ENCODE measurements at regions not wholly inside any gene's neighbourhood (a gene's known extent, or its start where the extent isn't known, plus 50 kb on each side); places are given as distances from the start of the nearest gene placed in this dataset.

DNA sequence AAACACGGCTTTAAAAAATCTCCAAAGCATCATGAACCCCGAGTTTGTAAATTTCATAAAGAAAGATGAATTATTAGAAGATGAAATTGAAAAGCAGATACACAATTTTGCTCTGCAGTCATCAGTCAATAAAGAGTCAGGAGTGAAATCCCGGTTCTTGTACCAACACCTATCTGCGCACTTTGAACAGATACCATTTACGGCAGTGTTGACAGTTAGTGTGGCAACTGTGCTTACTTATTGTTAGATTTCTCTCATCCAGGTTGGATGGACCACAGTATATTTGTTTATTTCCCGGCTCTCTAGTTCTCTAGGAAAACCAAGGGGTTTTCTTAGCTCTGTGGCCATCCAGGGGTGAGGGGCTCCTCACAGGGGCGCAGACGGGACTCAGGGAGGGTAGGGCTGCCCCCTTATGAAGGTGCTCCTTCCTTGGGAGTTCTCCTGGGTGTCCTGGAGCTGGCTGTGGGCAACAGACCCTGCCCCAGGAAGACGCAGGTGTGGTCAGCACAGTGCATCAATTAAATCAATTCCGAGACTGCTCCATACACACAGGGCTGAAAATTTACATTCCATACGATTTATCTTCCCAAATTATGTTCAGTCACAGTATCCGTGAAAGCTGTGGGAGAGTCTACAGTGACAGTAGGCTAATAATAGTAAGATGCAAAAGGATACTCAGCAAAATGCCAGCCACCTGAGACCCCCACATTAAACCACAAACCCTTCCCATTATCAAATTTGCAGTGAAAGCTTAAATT lies 107.0 kb upstream of the C1QTNF9B start:
- TF ChIP-seq, protein P1, sequence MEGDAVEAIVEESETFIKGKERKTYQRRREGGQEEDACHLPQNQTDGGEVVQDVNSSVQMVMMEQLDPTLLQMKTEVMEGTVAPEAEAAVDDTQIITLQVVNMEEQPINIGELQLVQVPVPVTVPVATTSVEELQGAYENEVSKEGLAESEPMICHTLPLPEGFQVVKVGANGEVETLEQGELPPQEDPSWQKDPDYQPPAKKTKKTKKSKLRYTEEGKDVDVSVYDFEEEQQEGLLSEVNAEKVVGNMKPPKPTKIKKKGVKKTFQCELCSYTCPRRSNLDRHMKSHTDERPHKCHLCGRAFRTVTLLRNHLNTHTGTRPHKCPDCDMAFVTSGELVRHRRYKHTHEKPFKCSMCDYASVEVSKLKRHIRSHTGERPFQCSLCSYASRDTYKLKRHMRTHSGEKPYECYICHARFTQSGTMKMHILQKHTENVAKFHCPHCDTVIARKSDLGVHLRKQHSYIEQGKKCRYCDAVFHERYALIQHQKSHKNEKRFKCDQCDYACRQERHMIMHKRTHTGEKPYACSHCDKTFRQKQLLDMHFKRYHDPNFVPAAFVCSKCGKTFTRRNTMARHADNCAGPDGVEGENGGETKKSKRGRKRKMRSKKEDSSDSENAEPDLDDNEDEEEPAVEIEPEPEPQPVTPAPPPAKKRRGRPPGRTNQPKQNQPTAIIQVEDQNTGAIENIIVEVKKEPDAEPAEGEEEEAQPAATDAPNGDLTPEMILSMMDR (IDR thresholded peaks at IDR 0.05; ENCODE audit: poor library complexity, severe bottlenecking), result no peak
- no peak for TF ChIP-seq POLR2AphosphoS5 (IDR thresholded peaks at IDR 0.05)
- TF ChIP-seq EZH2 (IDR thresholded peaks at IDR 0.05; ENCODE audit: borderline replicate concordance, insufficient read depth, low read length, poor library complexity, severe bottlenecking), result no peak
- TF ChIP-seq RAD21 (conservative IDR thresholded peaks at IDR 0.05), result no peak
- TF ChIP-seq, protein P2, sequence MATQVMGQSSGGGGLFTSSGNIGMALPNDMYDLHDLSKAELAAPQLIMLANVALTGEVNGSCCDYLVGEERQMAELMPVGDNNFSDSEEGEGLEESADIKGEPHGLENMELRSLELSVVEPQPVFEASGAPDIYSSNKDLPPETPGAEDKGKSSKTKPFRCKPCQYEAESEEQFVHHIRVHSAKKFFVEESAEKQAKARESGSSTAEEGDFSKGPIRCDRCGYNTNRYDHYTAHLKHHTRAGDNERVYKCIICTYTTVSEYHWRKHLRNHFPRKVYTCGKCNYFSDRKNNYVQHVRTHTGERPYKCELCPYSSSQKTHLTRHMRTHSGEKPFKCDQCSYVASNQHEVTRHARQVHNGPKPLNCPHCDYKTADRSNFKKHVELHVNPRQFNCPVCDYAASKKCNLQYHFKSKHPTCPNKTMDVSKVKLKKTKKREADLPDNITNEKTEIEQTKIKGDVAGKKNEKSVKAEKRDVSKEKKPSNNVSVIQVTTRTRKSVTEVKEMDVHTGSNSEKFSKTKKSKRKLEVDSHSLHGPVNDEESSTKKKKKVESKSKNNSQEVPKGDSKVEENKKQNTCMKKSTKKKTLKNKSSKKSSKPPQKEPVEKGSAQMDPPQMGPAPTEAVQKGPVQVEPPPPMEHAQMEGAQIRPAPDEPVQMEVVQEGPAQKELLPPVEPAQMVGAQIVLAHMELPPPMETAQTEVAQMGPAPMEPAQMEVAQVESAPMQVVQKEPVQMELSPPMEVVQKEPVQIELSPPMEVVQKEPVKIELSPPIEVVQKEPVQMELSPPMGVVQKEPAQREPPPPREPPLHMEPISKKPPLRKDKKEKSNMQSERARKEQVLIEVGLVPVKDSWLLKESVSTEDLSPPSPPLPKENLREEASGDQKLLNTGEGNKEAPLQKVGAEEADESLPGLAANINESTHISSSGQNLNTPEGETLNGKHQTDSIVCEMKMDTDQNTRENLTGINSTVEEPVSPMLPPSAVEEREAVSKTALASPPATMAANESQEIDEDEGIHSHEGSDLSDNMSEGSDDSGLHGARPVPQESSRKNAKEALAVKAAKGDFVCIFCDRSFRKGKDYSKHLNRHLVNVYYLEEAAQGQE (IDR thresholded peaks at IDR 0.05; ENCODE audit: borderline replicate concordance), result no peak
- TF ChIP-seq MXI1 (conservative IDR thresholded peaks at IDR 0.05; ENCODE audit: poor library complexity, severe bottlenecking), result no peak
- no peak for TF ChIP-seq TAF1 (IDR thresholded peaks at IDR 0.05; ENCODE audit: low read depth)
- TF ChIP-seq EP300 (conservative IDR thresholded peaks at IDR 0.05; ENCODE audit: poor library complexity, severe bottlenecking), result no peak

Data from neural cell (in vitro differentiated cells).